GM19467 (cell line): ENCODE measurements at regions not wholly inside any gene's neighbourhood (a gene's known extent, or its start where the extent isn't known, plus 50 kb on each side); places are given as distances from the start of the nearest gene placed in this dataset.
"Not testable (repeated sequence)": the region's sequence is repeated elsewhere in the genome, so short reads cannot be mapped to it uniquely, and the experiment has no call there.

Experiments
- ATAC-seq: cut with Tn5 transposase; IDR thresholded peaks from one replicate; pipeline ENCODE4 v1.9.1; 2021; ENCODE audit warnings: mild to moderate bottlenecking, moderate library complexity; ENCODE audit not compliant: unreplicated experiment

DNA sequence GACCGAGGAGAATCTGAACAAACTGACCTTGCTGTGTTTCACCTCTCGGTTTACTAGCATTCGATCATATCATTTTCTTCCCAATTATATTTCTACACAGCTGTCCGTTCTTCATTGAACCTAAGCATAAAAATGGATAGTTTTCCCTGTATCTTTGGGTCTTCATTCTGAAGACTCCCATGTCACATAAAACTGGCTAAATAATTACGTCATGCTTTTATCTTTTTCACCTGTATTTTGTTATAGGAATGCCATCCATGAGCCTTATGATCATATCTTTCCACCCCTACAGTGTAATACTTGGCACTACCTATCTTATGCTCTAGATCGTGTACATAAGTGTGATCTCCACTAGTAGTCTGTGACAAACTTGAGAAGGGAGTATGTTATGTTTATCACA, 456.1 kb downstream of the FGF13 start:
- no peak for ATAC-seq

DNA sequence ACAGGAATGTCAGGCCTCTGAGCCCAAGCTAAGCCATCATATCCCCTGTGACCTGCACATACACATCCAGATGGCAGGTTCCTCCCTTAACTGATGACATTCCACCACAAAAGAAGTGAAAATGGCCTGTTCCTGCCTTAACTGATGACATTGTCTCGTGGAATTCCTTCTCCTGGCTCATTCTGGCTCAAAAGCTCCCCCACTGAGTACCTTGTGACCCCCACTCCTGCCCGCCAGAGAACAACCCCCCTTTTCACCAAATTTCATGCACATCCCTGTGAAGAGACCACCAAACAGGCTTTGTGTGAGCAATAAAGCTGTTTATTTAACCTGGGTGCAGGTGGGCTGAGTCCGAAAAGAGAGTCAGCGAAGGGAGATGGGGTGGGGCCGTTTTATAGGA, 447.4 kb downstream of the FGF13 start:
- not testable (repeated sequence) for ATAC-seq

DNA sequence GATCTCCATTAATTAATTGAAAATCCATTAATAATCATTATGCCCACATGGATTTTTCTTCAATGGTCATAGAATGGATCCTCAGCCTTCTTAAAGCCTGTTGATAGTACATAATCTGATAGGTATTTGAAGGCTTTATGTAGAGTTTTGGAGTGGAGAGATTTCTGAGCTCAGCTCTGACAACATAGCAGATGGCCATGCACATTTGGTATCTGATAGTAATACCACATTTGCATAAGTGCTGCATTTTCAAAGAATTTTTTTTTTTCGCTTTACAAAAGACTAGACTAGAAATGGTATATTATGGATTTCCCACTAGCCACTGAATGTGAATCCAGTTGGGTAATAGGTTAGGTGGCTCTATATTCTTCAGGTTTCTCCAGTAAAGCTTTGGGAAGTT, 440.6 kb downstream of the FGF13 start:
- ATAC-seq, result no peak

DNA sequence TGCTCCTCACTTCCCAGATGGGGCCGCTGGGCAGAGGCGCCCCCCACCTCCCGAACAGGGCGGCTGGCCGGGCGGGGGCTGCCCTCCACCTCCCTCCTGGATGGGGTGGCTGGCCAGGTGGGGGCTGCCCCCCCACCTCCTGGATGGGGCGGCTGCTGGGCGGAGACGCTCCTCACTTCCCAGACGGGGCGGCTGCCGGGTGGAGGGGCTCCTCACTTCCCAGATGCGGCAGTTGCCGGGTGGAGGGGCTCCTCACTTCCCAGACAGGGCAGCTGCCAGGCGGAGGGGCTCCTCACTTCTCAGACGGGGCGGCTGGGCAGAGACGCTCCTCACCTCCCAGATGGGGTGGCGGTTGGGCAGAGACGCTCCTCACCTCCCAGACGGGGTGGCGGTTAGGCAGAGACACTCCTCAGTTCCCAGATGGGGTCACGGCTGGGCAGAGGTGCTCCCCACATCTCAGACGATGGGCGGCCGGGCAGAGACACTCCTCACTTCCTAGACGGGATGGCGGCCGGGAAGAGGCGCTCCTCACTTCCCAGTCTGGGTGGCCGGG, 428.8 kb downstream of the FGF13 start:
- not testable (repeated sequence) for ATAC-seq

DNA sequence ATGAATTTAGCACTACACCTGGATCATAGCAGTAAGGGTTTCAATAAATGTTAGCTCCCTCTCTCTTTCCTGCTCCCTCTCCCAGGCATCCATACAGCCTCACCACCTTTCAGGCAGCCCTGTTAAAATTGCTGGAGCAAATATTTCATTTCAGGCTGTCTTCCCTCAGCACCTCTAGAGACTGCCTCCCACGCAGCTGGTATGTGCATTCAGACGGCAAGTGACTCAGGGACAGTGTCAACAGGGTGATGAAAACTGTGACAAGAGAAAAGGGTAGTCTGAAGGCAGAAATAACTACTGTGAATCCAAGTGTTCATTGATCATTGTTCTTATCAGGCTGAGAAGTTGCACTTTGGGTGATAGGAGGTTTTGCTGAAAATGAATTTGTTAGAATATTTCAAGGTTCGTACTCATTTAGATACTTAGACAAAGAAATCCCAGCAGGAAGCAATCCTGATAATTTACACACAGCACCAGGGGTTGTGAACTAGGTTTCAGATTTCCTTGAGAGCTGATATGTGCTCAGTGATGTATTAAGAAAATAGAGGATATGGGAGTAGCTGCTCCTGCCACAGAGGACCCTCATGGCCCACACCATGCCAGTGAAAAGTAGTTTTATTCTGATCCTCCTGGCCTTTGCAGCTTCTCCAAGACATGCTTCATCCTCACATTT, 424.2 kb downstream of the FGF13 start:
- no peak for ATAC-seq

DNA sequence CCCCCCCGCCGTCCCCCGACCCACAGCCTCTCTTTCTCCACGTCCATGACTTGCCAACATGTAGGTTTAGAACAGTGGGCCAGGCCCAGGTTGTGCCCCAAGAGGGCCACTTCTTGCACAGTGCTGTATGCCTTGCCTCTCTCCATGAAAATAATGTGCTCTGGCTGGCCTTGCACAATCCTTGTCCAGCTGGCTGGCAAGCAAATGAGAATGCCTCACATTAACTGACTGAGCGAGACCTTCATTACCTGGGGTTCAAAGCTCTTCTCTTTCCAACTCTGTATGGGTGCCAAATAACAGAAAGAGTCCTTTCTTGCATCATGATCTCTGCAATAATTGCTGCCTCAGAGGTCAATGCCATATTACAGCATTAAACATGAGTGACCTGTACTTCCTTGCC, 416.6 kb downstream of the FGF13 start:
- ATAC-seq, result no peak

DNA sequence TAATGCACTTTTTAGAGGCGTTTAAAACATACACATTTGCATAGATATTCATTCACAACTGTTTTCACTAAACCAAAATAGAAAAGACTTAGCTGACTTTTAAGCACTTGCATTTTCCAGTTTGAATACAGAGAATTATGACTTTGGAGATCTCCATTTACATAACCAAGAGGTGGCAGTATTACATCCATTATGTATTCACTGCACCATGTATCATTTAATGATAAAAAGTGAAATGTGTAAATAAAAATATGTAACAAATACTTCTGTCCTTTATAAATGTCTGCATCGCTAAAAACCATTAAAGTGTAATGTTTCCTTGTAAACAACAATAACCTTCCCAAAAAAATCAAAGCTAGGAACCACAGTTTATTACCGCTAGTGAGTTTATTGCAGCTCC, 413.2 kb downstream of the FGF13 start:
- ATAC-seq, result no peak

DNA sequence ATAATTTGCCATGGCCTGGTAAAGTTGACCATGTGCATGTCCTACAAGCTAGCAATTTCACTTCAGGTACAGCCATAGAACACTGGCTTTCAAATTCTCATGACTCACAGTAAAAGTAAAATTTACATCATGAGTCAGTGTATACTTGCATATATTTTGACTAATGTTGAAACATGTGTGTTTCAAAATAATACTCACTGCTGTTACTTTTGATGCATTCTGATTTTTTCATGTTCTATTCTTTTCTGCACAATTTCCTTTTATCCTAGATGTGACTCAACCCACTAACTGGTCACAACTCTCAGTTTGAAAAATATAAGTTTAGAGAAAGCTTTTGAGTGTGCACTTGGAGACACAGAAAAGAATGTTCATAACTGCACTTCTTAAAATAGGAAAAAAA, 365.7 kb downstream of the FGF13 start:
- ATAC-seq, result no peak

DNA sequence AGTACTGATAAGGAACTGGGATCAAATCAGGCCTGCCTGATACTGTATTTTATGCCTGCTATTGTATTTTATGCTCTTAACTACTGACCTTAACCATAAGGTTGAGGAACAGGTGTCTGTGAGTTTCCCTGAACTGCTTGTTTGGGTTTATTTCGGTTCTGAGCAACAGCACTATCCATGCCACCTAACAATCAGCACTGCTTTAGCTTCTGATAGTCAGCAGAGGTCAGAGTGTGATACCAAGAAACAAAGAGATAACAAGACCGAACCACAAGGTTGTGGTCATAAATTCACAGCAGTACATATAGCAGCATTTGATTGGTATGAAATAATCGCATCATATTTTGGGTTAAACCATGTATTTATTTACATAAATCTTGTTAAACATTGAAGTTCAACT, 362.2 kb downstream of the FGF13 start:
- no peak for ATAC-seq

DNA sequence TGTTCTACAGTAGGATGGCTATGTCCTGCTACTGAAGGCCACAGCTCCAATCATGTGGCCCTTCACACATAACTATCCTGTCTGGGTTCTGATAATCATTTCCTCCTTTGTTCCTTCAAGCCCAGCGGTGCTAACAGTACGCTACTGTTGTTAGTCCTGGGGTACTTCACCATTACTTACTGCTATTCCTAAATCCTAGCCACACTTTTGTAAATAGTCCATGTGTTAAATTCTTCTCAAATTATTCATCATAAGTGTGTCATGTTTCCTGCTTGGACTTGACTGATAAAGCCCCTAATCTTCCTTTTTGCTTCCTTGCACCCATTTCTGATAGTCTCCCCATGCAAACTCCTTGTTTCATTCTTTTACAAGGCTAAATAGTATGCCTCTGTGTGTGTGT, 332.6 kb downstream of the FGF13 start:
- no peak for ATAC-seq

DNA sequence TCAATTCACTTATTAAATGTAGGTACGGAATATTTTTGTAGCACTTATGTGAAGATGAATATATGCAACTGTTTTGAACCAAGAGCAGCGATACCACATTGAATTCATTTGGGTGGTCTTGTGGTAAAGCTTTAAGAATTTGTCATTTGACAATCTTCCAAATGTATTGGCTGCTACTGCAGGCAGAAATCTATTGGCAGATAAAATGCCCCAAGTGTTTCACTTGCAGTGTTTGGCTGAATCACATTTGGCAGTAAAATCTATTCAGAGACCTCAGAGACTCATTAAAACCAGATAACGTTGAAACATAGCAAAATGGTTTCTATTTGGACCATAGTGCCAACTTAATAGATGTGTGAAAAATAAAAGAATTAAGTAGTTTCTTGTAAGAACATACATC, 303.4 kb downstream of the FGF13 start:
- ATAC-seq, result no peak

DNA sequence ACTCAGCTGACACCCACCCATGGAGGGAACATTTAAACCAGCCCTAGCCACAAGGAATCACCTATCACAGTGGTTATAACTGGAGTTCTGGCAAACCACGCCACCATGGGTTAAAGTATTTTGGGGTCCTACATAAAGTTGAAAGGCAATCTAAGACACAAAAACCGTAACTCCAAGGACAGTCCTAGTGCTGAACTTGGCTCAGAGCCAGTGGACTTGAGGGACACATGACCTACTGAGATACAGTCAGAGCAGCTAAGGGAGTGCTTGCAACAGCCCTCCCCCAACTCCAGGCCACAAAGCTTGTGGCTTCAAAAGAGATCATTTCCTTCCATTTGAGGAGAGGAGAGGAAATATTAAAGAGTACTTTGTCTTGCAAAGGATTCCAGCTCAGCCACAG, 300.5 kb downstream of the FGF13 start:
- ATAC-seq, result no peak
